ENCODE measurements at regions not wholly inside any gene's neighbourhood (a gene's known extent, or its start where the extent isn't known, plus 50 kb on each side); places are given as distances from the start of the nearest gene placed in this dataset.

- Histone ChIP-seq H3K9me3 (ENCODE audit: insufficient read depth in 2 of 2, low read depth in 1 of 2, low read length in 1 of 2) (no peaks in the 10 kb centered on the region), H3K18ac (ENCODE audit: extremely low read depth, low read length) (no peak overlapping the region), H4K8ac (ENCODE audit: extremely low read depth, insufficient read depth, low read length) (no peak overlapping the region), H4K5ac (ENCODE audit: insufficient read length, low read depth, low read length) (no peak overlapping the region), H3K4me2 (ENCODE audit: insufficient read depth in 1 of 2, low read depth in 2 of 2, low read length in 2 of 2) (no peak overlapping the region), H3K27me3 (replicated peaks in 1 of 4; ENCODE audit: control insufficient read depth in 3 of 4, extremely low read depth in 1 of 4, insufficient read depth in 3 of 4, low read length in 3 of 4) (peaks cover 0 to 1% (median 0%) of the 10 kb centered on the region in 4 experiments; a peak in 1 of 7 replicates), H2AFZ (ENCODE audit: low read length) (no peak overlapping the region), H2BK20ac (ENCODE audit: low read length) (no peak overlapping the region), H3K4me1 (replicated peaks in 1 of 4; ENCODE audit: control insufficient read depth in 3 of 4, insufficient read depth in 4 of 4, low read length in 3 of 4) (peaks cover 1 to 11% (median 5%) of the 10 kb centered on the region in 4 experiments; a peak in 2 of 7 replicates), H3K9ac (replicated peaks in 1 of 4; ENCODE audit: extremely low read depth in 1 of 4, low read depth in 3 of 4, low read length in 3 of 4) (no peak overlapping the region), H3K79me1 (ENCODE audit: low read depth, low read length) (no peaks in the 10 kb centered on the region), H3K23me2 (ENCODE audit: low read depth, low read length) (no peaks in the 10 kb centered on the region), H3K79me2 (ENCODE audit: control insufficient read depth in 1 of 2, insufficient read depth in 2 of 2, low read length in 2 of 2) (no peaks in the 10 kb centered on the region), H2AK5ac (ENCODE audit: low read depth, low read length) (no peak overlapping the region), H3K27ac (ENCODE audit: low read depth, low read length) (no peak overlapping the region), H4K20me1 (replicated peaks in 1 of 2; ENCODE audit: control insufficient read depth in 1 of 2, insufficient read depth in 2 of 2, low read length in 2 of 2) (no peaks in the 10 kb centered on the region), H3K56ac (replicated peaks; ENCODE audit: insufficient read length, low read depth, low read length) (no peak overlapping the region), H2BK15ac (ENCODE audit: low read length) (no peak overlapping the region), H4K91ac (replicated peaks; ENCODE audit: insufficient read length, low read length) (no peak overlapping the region), H2BK120ac (replicated peaks; ENCODE audit: low read depth, low read length) (no peak overlapping the region), H2BK12ac (ENCODE audit: low read depth, low read length) (no peak overlapping the region), H3K4ac (replicated peaks; ENCODE audit: insufficient read length, low read depth, low read length) (no peak overlapping the region), H3K14ac (ENCODE audit: insufficient read length) (no peak overlapping the region), H3K36me3 (ENCODE audit: control insufficient read depth in 2 of 4, insufficient read depth in 4 of 4, low read length in 3 of 4) (no peaks in the 10 kb centered on the region), H2BK5ac (ENCODE audit: low read depth, low read length) (no peak overlapping the region), H3K4me3 (ENCODE audit: extremely low read depth in 1 of 4, insufficient read depth in 2 of 4, low read depth in 3 of 4, low read length in 4 of 4) (no peak overlapping the region), H3K23ac (ENCODE audit: insufficient read length) (no peak overlapping the region)
- no peak for FAIRE-seq
- no peak for DNase-seq (ENCODE audit: low read depth in 1 of 2, low spot score in 2 of 2)
- ChIA-PET POLR2A (ENCODE audit: partially characterized antibody) (no interaction called here), CTCF (ENCODE audit: partially characterized antibody) (interaction anchor here (2.6 kb wide), 1 partner anchor 10 kb away, joined by 13 read pairs; no protein-coding TSS in a partner anchor)
- whole genome bisulfite sequencing, 2 experiments (ENCODE audit: extremely low coverage in 1 of 2, insufficient coverage in 1 of 2, insufficient read length in 1 of 2, insufficient replicate concordance in 2 of 2, low coverage in 1 of 2, low lambda C conversion rate in 2 of 2, missing lambda C conversion rate in 1 of 2) = 97% methylated on average over 8 of the region's 8 CpGs; no CpG with 5 or more reads in 1 of the 2 experiments
- TF ChIP-seq SP1 (IDR thresholded peaks at IDR 0.05; ENCODE audit: low read depth, low read length) (no peak), USF2 (IDR thresholded peaks at IDR 0.05; ENCODE audit: low read length) (no peak), MAX (IDR thresholded peaks at IDR 0.05) (no peak), RXRA (IDR thresholded peaks at IDR 0.05; ENCODE audit: insufficient read depth, low read depth, low read length) (no peak), MAFK (IDR thresholded peaks at IDR 0.05; ENCODE audit: low read depth, low read length) (no peak), CEBPB (IDR thresholded peaks at IDR 0.05; ENCODE audit: low read depth, low read length) (no peak), TEAD4 (IDR thresholded peaks at IDR 0.05; ENCODE audit: low read depth, low read length) (no peak), EP300 (IDR thresholded peaks at IDR 0.05; ENCODE audit: borderline replicate concordance in 1 of 2, low read depth in 2 of 2, low read length in 2 of 2) (no peak)
Observed at GRCh38 chr3:28678086-28678485, 329.5 kb upstream of the AZI2 start.

Data from H1 (cell line).